Transverse colon (tissue), 4 donors: ENCODE measurements at regions not wholly inside any gene's neighbourhood (a gene's known extent, or its start where the extent isn't known, plus 50 kb on each side); places are given as distances from the start of the nearest gene placed in this dataset.

Experiments
- EP300 ChIP-seq: sonication (generic); formaldehyde crosslinking; IDR thresholded peaks from one replicate; pipeline ENCODE4 v1.6.1; 2017; ENCODE audit warnings: antibody characterized with exemption, low read depth
- POLR2A ChIP-seq: fragments of 450-650 bp; IDR thresholded peaks from one replicate; pipeline ENCODE4 v1.6.1; 2016; ENCODE audit warnings: antibody characterized with exemption, mild to moderate bottlenecking, moderate library complexity
- POLR2AphosphoS5 ChIP-seq, 3 donors: sonication (generic); formaldehyde crosslinking; IDR thresholded peaks; one replicate each; pipeline ENCODE4 v1.6.1; 2016; ENCODE audit warnings: antibody characterized with exemption in 3 of 3
- TF ChIP-seq, protein P1 (sequence below), 5 experiments: fragments of 200-600 bp in 3 of 5; fragments of 450-650 bp in 2 of 5; sonication (generic) in 3 of 5; IDR thresholded peaks; 1 replicate in 2 of 5; 2 replicates in 3 of 5; pipeline ENCODE4 v1.5.1; 2016 to 2017; ENCODE audit warnings: antibody characterized with exemption in 5 of 5, inconsistent platforms in 3 of 5, mild to moderate bottlenecking in 2 of 5, moderate library complexity in 1 of 5

DNA sequence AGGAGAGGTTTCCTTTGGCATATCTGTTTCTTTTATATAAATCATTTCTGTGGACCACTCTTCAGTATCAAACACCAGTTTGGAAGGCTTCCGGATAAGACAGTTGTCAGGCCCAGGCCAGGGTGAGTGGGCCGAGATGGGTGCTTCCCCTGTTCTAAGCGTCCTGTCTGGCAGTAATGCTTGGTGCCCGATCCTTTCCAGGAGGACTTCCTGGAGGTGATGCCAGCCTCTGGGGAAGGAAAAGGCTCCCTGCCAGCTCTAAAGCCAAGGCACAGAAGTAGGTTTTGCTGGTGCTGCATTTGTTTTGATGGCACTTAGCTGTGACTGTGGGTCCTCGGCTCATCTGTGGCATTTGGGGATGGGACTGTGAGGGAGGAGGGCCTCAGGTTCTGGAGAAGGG is 124.4 kb upstream of the RTL1 start:
- TF ChIP-seq, protein P1, sequence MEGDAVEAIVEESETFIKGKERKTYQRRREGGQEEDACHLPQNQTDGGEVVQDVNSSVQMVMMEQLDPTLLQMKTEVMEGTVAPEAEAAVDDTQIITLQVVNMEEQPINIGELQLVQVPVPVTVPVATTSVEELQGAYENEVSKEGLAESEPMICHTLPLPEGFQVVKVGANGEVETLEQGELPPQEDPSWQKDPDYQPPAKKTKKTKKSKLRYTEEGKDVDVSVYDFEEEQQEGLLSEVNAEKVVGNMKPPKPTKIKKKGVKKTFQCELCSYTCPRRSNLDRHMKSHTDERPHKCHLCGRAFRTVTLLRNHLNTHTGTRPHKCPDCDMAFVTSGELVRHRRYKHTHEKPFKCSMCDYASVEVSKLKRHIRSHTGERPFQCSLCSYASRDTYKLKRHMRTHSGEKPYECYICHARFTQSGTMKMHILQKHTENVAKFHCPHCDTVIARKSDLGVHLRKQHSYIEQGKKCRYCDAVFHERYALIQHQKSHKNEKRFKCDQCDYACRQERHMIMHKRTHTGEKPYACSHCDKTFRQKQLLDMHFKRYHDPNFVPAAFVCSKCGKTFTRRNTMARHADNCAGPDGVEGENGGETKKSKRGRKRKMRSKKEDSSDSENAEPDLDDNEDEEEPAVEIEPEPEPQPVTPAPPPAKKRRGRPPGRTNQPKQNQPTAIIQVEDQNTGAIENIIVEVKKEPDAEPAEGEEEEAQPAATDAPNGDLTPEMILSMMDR (IDR thresholded peaks at IDR 0.05) = no peak
- no peak for TF ChIP-seq POLR2A
- TF ChIP-seq POLR2AphosphoS5 (IDR thresholded peaks at IDR 0.05) = no peak
- TF ChIP-seq EP300 = no peak
